ENCODE measurements at regions not wholly inside any gene's neighbourhood (a gene's known extent, or its start where the extent isn't known, plus 50 kb on each side); places are given as distances from the start of the nearest gene placed in this dataset.
"Not testable (repeated sequence)": the region's sequence is repeated elsewhere in the genome, so short reads cannot be mapped to it uniquely, and the experiment has no call there.

DNA sequence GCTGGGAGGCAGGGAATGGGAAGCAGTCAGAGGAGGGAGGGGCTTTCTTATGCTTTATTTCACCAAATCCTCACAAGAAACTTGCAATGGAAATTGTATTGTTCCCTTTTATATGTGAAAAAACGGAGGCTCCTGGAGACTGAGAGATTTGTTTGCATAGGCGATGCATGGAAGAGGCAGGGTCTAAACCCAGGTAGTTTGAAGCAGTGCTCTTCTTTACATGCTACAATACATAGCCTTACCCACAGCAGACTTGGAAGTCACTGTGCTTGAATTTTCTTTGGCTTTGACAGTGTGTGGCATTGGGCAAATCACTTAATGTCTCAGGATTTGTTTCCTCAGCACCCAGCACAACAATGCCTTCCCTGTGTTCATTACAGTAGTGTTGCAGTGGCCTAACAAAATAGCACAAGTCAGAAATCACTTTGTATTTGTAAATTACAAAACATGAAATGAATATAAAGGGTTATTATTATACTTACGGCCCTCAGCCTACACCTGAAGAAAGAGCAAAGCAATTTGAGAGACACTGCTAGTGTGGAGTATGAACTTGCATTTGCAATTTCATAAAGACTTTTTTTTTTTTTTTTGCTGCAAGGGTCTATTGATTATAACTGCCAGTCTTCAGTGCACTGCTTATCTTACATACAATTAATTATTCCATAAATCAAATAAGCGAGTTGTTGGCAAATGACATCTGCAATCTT, 646.4 kb upstream of the KCNMB2 start:
- no peak for DNase-seq

DNA sequence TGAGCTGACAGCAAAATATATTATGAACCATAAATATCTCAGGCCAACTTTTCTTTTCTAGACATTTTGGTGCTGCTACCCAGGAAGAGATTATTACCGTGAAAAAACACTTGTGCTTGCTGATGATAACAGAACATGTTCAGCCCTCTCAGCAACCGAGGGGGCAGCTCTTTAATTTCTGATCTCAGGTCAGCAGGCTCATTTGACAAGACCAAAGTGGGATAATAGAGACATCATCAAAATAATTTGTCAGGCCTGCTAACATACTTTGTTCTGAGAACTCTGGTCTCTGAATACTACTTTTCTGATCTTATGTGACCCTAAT, 645.9 kb upstream of the KCNMB2 start:
- DNase-seq, result no peak

DNA sequence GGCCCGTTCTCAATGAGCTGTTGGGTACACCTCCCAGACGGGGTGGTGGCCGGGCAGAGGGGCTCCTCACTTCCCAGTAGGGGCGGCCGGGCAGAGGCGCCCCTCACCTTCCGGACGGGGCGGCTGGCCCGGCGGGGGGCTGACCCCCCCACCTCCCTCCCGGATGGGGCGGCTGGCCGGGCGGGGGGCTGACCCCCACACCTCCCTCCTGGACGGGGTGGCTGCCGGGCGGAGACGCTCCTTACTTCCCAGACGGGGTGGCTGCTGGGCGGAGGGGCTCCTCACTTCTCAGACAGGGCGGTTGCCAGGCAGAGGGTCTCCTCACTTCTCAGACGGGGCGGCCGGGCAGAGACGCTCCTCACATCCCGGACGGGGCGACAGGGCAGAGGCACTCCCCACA, 644.7 kb upstream of the KCNMB2 start:
- not testable (repeated sequence) for DNase-seq

DNA sequence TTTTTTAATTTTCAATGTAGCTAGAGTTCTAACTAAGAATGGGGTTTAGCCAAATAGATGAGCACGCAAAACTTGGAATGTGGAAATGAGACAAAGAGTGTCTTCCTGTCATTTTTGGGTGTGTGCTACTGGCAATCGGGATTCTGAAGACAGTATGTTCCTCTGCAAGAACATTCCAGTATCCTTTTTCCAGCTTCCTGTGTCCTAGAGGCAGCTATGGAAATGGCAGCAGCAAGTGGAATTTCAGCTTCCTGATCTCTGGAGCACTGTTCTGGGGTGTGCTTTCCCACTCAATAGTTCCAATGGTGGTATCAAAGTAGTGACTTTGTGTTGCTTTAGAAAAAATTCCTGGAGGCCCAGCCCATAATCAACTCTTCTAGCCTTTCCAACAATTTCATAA, 642.9 kb upstream of the KCNMB2 start:
- no peak for DNase-seq

- DNase-seq, result no peak
Observed at GRCh38 chr3:177894081-177894728, 642.0 kb upstream of the KCNMB2 start.

- DNase-seq, result no peak
Observed at GRCh38 chr3:177898185-177898584, 638.1 kb upstream of the KCNMB2 start.

GRCh38 chr3:177899275-177900067, 636.8 kb upstream of the KCNMB2 start:
- no peak for DNase-seq

- no peak for DNase-seq
Observed at GRCh38 chr3:177902876-177903275, 633.4 kb upstream of the KCNMB2 start.

GRCh38 chr3:177904621-177905020, 631.6 kb upstream of the KCNMB2 start:
- DNase-seq, result no peak

GRCh38 chr3:177905173-177906125, 630.8 kb upstream of the KCNMB2 start:
- peak in 1 of 51 donors; percentile 31 for DNase-seq

- DNase-seq, result peak in 14 of 51 donors; percentile 6 to 80 (median 16)
Observed at GRCh38 chr3:177906126-177906511, 630.1 kb upstream of the KCNMB2 start.

GRCh38 chr3:177906578-177907229, 629.5 kb upstream of the KCNMB2 start:
- no peak for DNase-seq

GRCh38 chr3:177909530-177909929, 626.7 kb upstream of the KCNMB2 start:
- not testable (repeated sequence) for DNase-seq

DNA sequence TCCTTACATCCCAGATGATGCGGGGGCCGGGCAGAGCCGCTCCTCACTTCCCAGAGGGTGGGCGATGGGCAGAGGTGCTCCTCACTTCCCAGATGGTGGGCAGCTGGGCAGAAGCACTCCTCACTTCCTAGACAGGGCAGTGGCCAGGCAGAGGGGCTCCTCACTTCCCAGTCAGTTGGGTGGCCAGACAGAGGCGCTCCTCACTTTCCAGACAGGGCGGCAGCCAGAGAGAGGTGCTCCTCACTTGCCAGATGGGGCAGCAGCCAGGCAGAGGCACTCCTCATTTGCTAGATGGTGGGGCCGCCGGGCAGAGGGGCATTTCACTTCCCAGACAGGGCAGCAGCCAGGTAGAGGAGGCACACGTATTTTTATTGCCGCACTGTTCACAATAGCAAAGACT, 622.0 kb upstream of the KCNMB2 start:
- DNase-seq, result no peak

GRCh38 chr3:177916461-177916860, 619.8 kb upstream of the KCNMB2 start:
- DNase-seq, result no peak

GRCh38 chr3:177917234-177917861, 618.9 kb upstream of the KCNMB2 start:
- DNase-seq, result no peak

DNA sequence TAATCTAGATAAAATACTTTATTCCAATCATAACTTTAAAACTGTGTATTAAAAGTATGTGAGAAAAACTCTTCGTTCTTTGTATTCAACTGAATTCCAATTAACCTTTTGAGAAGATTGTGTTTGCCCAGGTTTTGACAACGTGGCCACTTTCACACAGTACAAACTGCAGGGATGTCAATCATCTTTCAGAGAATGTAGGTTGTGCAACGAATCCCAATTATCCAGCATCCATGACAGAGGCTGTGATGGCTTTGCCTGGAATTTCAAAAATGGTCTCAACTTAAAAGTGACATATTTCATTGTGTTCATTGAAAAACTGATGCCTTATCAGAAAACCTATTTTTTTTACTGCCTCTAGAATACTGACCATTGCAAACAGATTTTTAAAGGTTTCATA, 615.1 kb upstream of the KCNMB2 start:
- DNase-seq, result no peak

DNA sequence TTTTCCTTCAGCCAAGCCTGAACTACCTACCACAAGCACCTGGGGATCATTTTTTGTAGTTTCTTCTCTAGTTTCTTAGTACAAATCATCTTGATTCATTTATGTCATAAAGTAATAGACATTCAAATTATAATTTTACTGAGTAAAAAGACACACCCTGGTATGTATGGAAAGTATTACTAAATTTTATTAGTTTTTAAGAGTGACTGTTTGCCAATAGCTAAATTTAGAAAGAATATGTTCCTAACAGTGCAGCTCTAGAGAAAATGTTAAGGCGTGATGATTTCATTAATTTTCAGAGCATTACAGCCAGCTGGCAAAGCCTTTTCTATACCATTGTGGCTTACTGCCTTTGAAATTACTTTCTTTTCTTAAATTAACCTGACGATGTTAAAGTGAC, 612.0 kb upstream of the KCNMB2 start:
- DNase-seq, result no peak

- peak in 1 of 51 donors; percentile 37 for DNase-seq
Observed at GRCh38 chr3:177928172-177928873, 607.9 kb upstream of the KCNMB2 start.

DNA sequence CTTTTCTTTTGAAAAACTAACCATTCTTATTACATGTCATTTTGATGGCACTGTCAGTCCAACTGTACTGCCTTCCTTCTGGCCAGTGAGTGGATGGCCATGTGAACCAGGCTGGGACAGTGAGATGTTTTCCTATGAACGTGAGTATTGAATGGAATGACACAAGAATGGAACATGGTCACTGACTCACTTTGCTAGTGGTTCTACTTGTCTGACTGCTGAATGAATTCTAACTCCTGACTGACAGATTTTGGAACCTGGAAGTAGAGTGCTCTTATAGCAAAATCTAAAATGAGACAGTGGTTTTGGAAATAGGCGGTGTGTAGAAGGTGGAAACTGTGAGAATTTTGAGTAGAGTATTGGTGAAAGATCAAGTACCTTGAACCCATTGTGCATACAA, 606.9 kb upstream of the KCNMB2 start:
- DNase-seq, result no peak

Measured in hypothalamus (tissue), 51 donors.